SK-N-SH (cell line): ENCODE measurements at regions not wholly inside any gene's neighbourhood (a gene's known extent, or its start where the extent isn't known, plus 50 kb on each side); places are given as distances from the start of the nearest gene placed in this dataset.

Experiments used
- CTCF ChIP-seq: fragments of 200-600 bp; sonication (generic); IDR thresholded peaks from 2 replicates; pipeline ENCODE4 v1.6.1; 2017; ENCODE audit warnings: antibody characterized with exemption, mild to moderate bottlenecking, moderate library complexity
- GATA2 ChIP-seq: sonication (generic); formaldehyde crosslinking; IDR thresholded peaks from 2 replicates; pipeline ENCODE4 v1.5.0; 2020; ENCODE audit warnings: mild to moderate bottlenecking, missing genetic modification reagents
- PBX3 ChIP-seq: IDR thresholded peaks from 2 replicates; pipeline ENCODE4; 2012
- RAD21 ChIP-seq: IDR thresholded peaks from 2 replicates; pipeline ENCODE4 v1.6.1; 2012; ENCODE audit warnings: mild to moderate bottlenecking, low read length

GRCh38 chr13:54216221-54216620 is 1187.6 kb downstream of the OLFM4 start:
- TF ChIP-seq PBX3 (no peak), CTCF (no peak), GATA2 (CRISPR knock-in tag) (no peak), RAD21 (no peak)
